ENCODE measurements at regions not wholly inside any gene's neighbourhood (a gene's known extent, or its start where the extent isn't known, plus 50 kb on each side); places are given as distances from the start of the nearest gene placed in this dataset.

- no peaks in the 10 kb centered on the region for H3K27me3 ChIP-seq (replicated peaks in 1 of 4; ENCODE audit: control insufficient read depth in 3 of 4, extremely low read depth in 1 of 4, insufficient read depth in 3 of 4, low read length in 3 of 4)
- H3K27ac ChIP-seq (ENCODE audit: low read depth, low read length) = no peak overlapping the region
- H2AK5ac ChIP-seq (ENCODE audit: low read depth, low read length) = no peak overlapping the region
- ChIA-PET POLR2A (ENCODE audit: partially characterized antibody) (no interaction called here), CTCF (ENCODE audit: partially characterized antibody) (interaction anchor here (1.4 kb wide), 1 partner anchor 11 kb away, joined by 5 read pairs; no protein-coding TSS in a partner anchor)
- no peaks in the 10 kb centered on the region for H3K79me2 ChIP-seq (ENCODE audit: control insufficient read depth in 1 of 2, insufficient read depth in 2 of 2, low read length in 2 of 2)
- no peak overlapping the region for H3K14ac ChIP-seq (ENCODE audit: insufficient read length)
- H3K23me2 ChIP-seq (ENCODE audit: low read depth, low read length) = peaks cover 2% of the 10 kb centered on the region; the same call in 1 of the 2 replicates
- H4K91ac ChIP-seq (replicated peaks; ENCODE audit: insufficient read length, low read length) = no peak overlapping the region
- H3K4me1 ChIP-seq (replicated peaks in 1 of 4; ENCODE audit: control insufficient read depth in 3 of 4, insufficient read depth in 4 of 4, low read length in 3 of 4) = no peaks in the 10 kb centered on the region
- no peak overlapping the region for H2BK120ac ChIP-seq (replicated peaks; ENCODE audit: low read depth, low read length)
- no peak overlapping the region for H2BK5ac ChIP-seq (ENCODE audit: low read depth, low read length)
- no peak overlapping the region for H2BK12ac ChIP-seq (ENCODE audit: low read depth, low read length)
- H2BK20ac ChIP-seq (ENCODE audit: low read length) = no peak overlapping the region
- H3K9me3 ChIP-seq (ENCODE audit: insufficient read depth in 2 of 2, low read depth in 1 of 2, low read length in 1 of 2) = peaks cover 12 to 14% of the 10 kb centered on the region in 2 experiments; a peak in 3 of 4 replicates
- H4K8ac ChIP-seq (ENCODE audit: extremely low read depth, insufficient read depth, low read length) = no peak overlapping the region
- H2BK15ac ChIP-seq (ENCODE audit: low read length) = no peak overlapping the region
- no peak overlapping the region for H3K9ac ChIP-seq (replicated peaks in 1 of 4; ENCODE audit: extremely low read depth in 1 of 4, low read depth in 3 of 4, low read length in 3 of 4)
- H3K18ac ChIP-seq (ENCODE audit: extremely low read depth, low read length) = no peak overlapping the region
- H3K23ac ChIP-seq (ENCODE audit: insufficient read length) = no peak overlapping the region
- H3K4ac ChIP-seq (replicated peaks; ENCODE audit: insufficient read length, low read depth, low read length) = no peak overlapping the region
- H3K4me2 ChIP-seq (ENCODE audit: insufficient read depth in 1 of 2, low read depth in 2 of 2, low read length in 2 of 2) = no peak overlapping the region
- no peak overlapping the region for H4K5ac ChIP-seq (ENCODE audit: insufficient read length, low read depth, low read length)
- no peaks in the 10 kb centered on the region; a peak in 1 of 8 replicates for H3K36me3 ChIP-seq (ENCODE audit: control insufficient read depth in 2 of 4, insufficient read depth in 4 of 4, low read length in 3 of 4)
- no peak overlapping the region for H2AFZ ChIP-seq (ENCODE audit: low read length)
- H3K4me3 ChIP-seq (ENCODE audit: extremely low read depth in 1 of 4, insufficient read depth in 2 of 4, low read depth in 3 of 4, low read length in 4 of 4) = no peak overlapping the region
- H3K56ac ChIP-seq (replicated peaks; ENCODE audit: insufficient read length, low read depth, low read length) = no peak overlapping the region
- FAIRE-seq = no peak
- no peak for DNase-seq (ENCODE audit: low read depth in 1 of 2, low spot score in 2 of 2)
- no peaks in the 10 kb centered on the region for H3K79me1 ChIP-seq (ENCODE audit: low read depth, low read length)
- H4K20me1 ChIP-seq (replicated peaks in 1 of 2; ENCODE audit: control insufficient read depth in 1 of 2, insufficient read depth in 2 of 2, low read length in 2 of 2) = no peaks in the 10 kb centered on the region
- no peak for TF ChIP-seq TBP (IDR thresholded peaks at IDR 0.05; ENCODE audit: low read depth, low read length)
Measured at GRCh38 chr3:66561367-66561766, 60.5 kb upstream of the LRIG1 start.

All from H1 (cell line).